ENCODE measurements at regions not wholly inside any gene's neighbourhood (a gene's known extent, or its start where the extent isn't known, plus 50 kb on each side); places are given as distances from the start of the nearest gene placed in this dataset.

GRCh38 chr3:106731230-106731629 lies 646.0 kb upstream of the CCDC54 start:
- TF ChIP-seq, protein P1, sequence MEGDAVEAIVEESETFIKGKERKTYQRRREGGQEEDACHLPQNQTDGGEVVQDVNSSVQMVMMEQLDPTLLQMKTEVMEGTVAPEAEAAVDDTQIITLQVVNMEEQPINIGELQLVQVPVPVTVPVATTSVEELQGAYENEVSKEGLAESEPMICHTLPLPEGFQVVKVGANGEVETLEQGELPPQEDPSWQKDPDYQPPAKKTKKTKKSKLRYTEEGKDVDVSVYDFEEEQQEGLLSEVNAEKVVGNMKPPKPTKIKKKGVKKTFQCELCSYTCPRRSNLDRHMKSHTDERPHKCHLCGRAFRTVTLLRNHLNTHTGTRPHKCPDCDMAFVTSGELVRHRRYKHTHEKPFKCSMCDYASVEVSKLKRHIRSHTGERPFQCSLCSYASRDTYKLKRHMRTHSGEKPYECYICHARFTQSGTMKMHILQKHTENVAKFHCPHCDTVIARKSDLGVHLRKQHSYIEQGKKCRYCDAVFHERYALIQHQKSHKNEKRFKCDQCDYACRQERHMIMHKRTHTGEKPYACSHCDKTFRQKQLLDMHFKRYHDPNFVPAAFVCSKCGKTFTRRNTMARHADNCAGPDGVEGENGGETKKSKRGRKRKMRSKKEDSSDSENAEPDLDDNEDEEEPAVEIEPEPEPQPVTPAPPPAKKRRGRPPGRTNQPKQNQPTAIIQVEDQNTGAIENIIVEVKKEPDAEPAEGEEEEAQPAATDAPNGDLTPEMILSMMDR (IDR thresholded peaks at IDR 0.05; ENCODE audit: insufficient read depth, low read length): no peak
- no peak for TF ChIP-seq POLR2AphosphoS5 (IDR thresholded peaks at IDR 0.05; ENCODE audit: low read depth)
- TF ChIP-seq GABPA (IDR thresholded peaks at IDR 0.05; ENCODE audit: low read depth): no peak
- TF ChIP-seq, protein P2, sequence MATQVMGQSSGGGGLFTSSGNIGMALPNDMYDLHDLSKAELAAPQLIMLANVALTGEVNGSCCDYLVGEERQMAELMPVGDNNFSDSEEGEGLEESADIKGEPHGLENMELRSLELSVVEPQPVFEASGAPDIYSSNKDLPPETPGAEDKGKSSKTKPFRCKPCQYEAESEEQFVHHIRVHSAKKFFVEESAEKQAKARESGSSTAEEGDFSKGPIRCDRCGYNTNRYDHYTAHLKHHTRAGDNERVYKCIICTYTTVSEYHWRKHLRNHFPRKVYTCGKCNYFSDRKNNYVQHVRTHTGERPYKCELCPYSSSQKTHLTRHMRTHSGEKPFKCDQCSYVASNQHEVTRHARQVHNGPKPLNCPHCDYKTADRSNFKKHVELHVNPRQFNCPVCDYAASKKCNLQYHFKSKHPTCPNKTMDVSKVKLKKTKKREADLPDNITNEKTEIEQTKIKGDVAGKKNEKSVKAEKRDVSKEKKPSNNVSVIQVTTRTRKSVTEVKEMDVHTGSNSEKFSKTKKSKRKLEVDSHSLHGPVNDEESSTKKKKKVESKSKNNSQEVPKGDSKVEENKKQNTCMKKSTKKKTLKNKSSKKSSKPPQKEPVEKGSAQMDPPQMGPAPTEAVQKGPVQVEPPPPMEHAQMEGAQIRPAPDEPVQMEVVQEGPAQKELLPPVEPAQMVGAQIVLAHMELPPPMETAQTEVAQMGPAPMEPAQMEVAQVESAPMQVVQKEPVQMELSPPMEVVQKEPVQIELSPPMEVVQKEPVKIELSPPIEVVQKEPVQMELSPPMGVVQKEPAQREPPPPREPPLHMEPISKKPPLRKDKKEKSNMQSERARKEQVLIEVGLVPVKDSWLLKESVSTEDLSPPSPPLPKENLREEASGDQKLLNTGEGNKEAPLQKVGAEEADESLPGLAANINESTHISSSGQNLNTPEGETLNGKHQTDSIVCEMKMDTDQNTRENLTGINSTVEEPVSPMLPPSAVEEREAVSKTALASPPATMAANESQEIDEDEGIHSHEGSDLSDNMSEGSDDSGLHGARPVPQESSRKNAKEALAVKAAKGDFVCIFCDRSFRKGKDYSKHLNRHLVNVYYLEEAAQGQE (IDR thresholded peaks at IDR 0.05; ENCODE audit: insufficient replicate concordance, low read depth): no peak
- no peak for TF ChIP-seq SPI1 (IDR thresholded peaks at IDR 0.05; ENCODE audit: borderline replicate concordance, low read depth)

Measured in HL-60 (cell line).